ENCODE measurements at regions not wholly inside any gene's neighbourhood (a gene's known extent, or its start where the extent isn't known, plus 50 kb on each side); places are given as distances from the start of the nearest gene placed in this dataset.

DNA sequence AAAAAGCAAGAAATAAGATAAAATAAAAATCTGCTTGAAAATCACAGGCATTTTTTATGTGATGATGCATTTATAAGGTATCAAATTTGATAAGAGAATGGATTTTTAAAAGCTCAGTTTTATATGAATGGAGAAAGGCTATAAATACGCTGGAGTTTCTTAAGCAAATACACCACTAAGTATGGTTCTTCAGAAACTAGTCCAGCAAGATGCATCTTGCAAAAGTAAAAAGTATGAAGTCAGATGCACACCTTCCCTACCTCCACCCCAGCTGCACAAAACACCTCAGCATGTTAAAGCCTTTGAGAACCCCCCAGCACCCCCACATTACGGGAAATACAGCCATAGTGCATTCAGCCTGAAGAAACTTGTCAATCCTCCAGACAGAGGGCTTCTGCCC is 143.1 kb upstream of the PROX1 start:
- TF ChIP-seq EZH2phosphoT487 (IDR thresholded peaks at IDR 0.05; ENCODE audit: low read depth), result no peak
- TF ChIP-seq, protein P1, sequence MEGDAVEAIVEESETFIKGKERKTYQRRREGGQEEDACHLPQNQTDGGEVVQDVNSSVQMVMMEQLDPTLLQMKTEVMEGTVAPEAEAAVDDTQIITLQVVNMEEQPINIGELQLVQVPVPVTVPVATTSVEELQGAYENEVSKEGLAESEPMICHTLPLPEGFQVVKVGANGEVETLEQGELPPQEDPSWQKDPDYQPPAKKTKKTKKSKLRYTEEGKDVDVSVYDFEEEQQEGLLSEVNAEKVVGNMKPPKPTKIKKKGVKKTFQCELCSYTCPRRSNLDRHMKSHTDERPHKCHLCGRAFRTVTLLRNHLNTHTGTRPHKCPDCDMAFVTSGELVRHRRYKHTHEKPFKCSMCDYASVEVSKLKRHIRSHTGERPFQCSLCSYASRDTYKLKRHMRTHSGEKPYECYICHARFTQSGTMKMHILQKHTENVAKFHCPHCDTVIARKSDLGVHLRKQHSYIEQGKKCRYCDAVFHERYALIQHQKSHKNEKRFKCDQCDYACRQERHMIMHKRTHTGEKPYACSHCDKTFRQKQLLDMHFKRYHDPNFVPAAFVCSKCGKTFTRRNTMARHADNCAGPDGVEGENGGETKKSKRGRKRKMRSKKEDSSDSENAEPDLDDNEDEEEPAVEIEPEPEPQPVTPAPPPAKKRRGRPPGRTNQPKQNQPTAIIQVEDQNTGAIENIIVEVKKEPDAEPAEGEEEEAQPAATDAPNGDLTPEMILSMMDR (IDR thresholded peaks at IDR 0.05; ENCODE audit: low read depth, low read length), result no peak
